SK-N-SH (cell line): ENCODE measurements at regions not wholly inside any gene's neighbourhood (a gene's known extent, or its start where the extent isn't known, plus 50 kb on each side); places are given as distances from the start of the nearest gene placed in this dataset.

ENCODE experiments used
- CTCF ChIP-seq: fragments of 200-600 bp; sonication (generic); IDR thresholded peaks from 2 replicates; pipeline ENCODE4 v1.6.1; 2017; ENCODE audit warnings: antibody characterized with exemption, mild to moderate bottlenecking, moderate library complexity
- ELF1 ChIP-seq: IDR thresholded peaks from 2 replicates; pipeline ENCODE4 v1.4.0; 2012
- EP300 ChIP-seq, 2 experiments: IDR thresholded peaks; 2 replicates each; pipeline versions ENCODE4 v1.4.0 to v1.6.1; 2012; ENCODE audit warnings: borderline replicate concordance in 1 of 2, low read depth in 1 of 2, low read length in 1 of 2
- EZH2phosphoT487 ChIP-seq: fragments of 200-600 bp; sonication (generic); IDR thresholded peaks from 2 replicates; pipeline ENCODE4 v1.6.1; 2017; ENCODE audit warnings: low read depth, mixed run types, mild to moderate bottlenecking, antibody characterized with exemption, moderate library complexity, borderline replicate concordance
- MEF2A ChIP-seq: IDR thresholded peaks from 2 replicates; pipeline ENCODE4 v1.4.0; 2012; ENCODE audit warnings: low read depth, borderline replicate concordance
- NRF1 ChIP-seq: IDR thresholded peaks from 2 replicates; pipeline ENCODE4 v1.6.1; 2012; ENCODE audit warnings: low read depth, mild to moderate bottlenecking, low read length
- POLR2AphosphoS5 ChIP-seq: IDR thresholded peaks from 2 replicates; pipeline ENCODE4 v1.6.1; 2012; ENCODE audit warnings: low read depth, low read length
- RFX5 ChIP-seq: IDR thresholded peaks from 2 replicates; pipeline ENCODE4 v1.6.1; 2012; ENCODE audit warnings: mild to moderate bottlenecking, improper control_type of control experiment, low read length
- YY1 ChIP-seq: IDR thresholded peaks from 2 replicates; pipeline ENCODE4 v1.4.0; 2012; ENCODE audit warnings: low read depth, mild to moderate bottlenecking

GRCh38 chr3:189410522-189410921 is 220.7 kb upstream of the TP63 start:
- TF ChIP-seq CTCF: no peak
- no peak for TF ChIP-seq MEF2A
- no peak for TF ChIP-seq EP300 (IDR thresholded peaks at IDR 0.05; ENCODE audit: borderline replicate concordance in 1 of 2, low read depth in 1 of 2, low read length in 1 of 2)
- no peak for TF ChIP-seq EZH2phosphoT487
- TF ChIP-seq YY1: no peak
- no peak for TF ChIP-seq NRF1
- TF ChIP-seq RFX5: no peak
- TF ChIP-seq POLR2AphosphoS5: no peak
- no peak for TF ChIP-seq ELF1
